Sigmoid colon (tissue), 4 donors: ENCODE measurements at regions not wholly inside any gene's neighbourhood (a gene's known extent, or its start where the extent isn't known, plus 50 kb on each side); places are given as distances from the start of the nearest gene placed in this dataset.

ENCODE experiments used
- CTCF ChIP-seq, 4 experiments: fragments of 450-650 bp in 3 of 4; fragments of 200-600 bp in 1 of 4; IDR thresholded peaks; one replicate each; pipeline ENCODE4 v1.5.1; 2016 to 2019; ENCODE audit warnings: antibody characterized with exemption in 4 of 4, mild to moderate bottlenecking in 3 of 4, moderate library complexity in 2 of 4
- POLR2A ChIP-seq, 2 donors: fragments of 450-650 bp; IDR thresholded peaks; one replicate each; pipeline ENCODE4 v1.6.1; 2016; ENCODE audit warnings: antibody characterized with exemption in 2 of 2, mild to moderate bottlenecking in 2 of 2, moderate library complexity in 2 of 2
- POLR2AphosphoS5 ChIP-seq, 4 donors: sonication (generic); formaldehyde crosslinking; IDR thresholded peaks; one replicate each; pipeline ENCODE4 v1.6.1; 2017; ENCODE audit warnings: antibody characterized with exemption in 4 of 4

- no peak for TF ChIP-seq CTCF (IDR thresholded peaks at IDR 0.05)
- no peak for TF ChIP-seq POLR2AphosphoS5 (IDR thresholded peaks at IDR 0.05)
- no peak for TF ChIP-seq POLR2A (IDR thresholded peaks at IDR 0.05)
These were observed 736.6 kb upstream of the GCFC2 start for GRCh38 chr2:76447294-76447693.
